Activated B cell treated with CpG ODN at 0.5 μM for 24 hours (primary cell): ENCODE measurements at regions not wholly inside any gene's neighbourhood (a gene's known extent, or its start where the extent isn't known, plus 50 kb on each side); places are given as distances from the start of the nearest gene placed in this dataset.
"Not testable (repeated sequence)": the region's sequence is repeated elsewhere in the genome, so short reads cannot be mapped to it uniquely, and the experiment has no call there.

Experiments used
- ATAC-seq: fragments of 200-7000 bp; cut with Tn5 transposase; one replicate; pipeline ENCODE4 v1.10.0; 2021; ENCODE audit warnings: low read depth, mild to moderate bottlenecking, moderate library complexity
- CTCF ChIA-PET: fragments of 350-600 bp; sonication (Branson Sonifier 250); formaldehyde crosslinking; loops from one replicate; lab custom pipeline; 2021; ENCODE audit warnings: antibody characterized with exemption; lab: Charles Lee
- POLR2A ChIA-PET: fragments of 350-600 bp; sonication (Branson Sonifier 250); formaldehyde crosslinking; loops from one replicate; lab custom pipeline; 2021; ENCODE audit warnings: antibody characterized with exemption; lab: Charles Lee
- DNase-seq: peaks from one replicate; pipeline ENCODE4 v3.0.0; 2022
- H3K27ac Mint-ChIP-seq: one replicate; pipeline ENCODE4 v1.8.0; 2020; ENCODE audit warnings: mixed read lengths
- H3K27me3 Mint-ChIP-seq: one replicate; pipeline ENCODE4 v1.8.0; 2021; ENCODE audit warnings: mixed read lengths
- H3K36me3 Mint-ChIP-seq: one replicate; pipeline ENCODE4 v1.8.0; 2021; ENCODE audit warnings: low read depth, mixed read lengths
- H3K4me1 Mint-ChIP-seq: one replicate; pipeline ENCODE4 v1.8.0; 2021; ENCODE audit warnings: mixed read lengths
- H3K4me3 Mint-ChIP-seq: one replicate; pipeline ENCODE4 v1.8.0; 2020; ENCODE audit warnings: mild to moderate bottlenecking, mixed read lengths
- H3K9me3 Mint-ChIP-seq: one replicate; pipeline ENCODE4 v1.8.0; 2020; ENCODE audit warnings: mixed read lengths
- intact Hi-C: fragments of 100-400 bp; cut with micrococcal nuclease; formaldehyde crosslinking; loops from one replicate; pipeline ENCODE4 v1.15.1; 2024

DNA sequence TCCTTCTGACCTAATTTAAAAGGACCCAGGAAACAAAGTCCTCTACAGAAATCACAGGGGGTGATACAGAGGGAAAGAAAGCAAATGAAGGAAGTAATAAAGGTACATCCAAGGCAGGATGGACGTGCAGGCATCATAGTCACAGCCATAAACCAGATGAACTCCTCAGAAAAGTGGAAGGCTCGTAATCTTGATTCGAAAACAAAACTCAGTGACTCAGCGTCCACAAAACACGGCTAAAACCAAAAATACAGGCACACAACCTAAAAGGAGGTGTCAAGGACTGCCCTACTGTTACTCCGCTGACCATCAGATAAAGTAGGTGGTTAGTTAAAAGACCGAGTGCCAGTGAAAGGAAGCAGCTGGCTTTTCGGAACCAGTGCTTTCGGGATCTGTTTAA, 81.5 kb downstream of the TRIM69 start:
- DNase-seq, H3K4me1 Mint-ChIP-seq, POLR2A ChIA-PET, CTCF ChIA-PET, intact Hi-C loops, ATAC-seq, H3K36me3 Mint-ChIP-seq, H3K27me3 Mint-ChIP-seq, H3K4me3 Mint-ChIP-seq, H3K9me3 Mint-ChIP-seq, H3K27ac Mint-ChIP-seq: not testable (repeated sequence)

GRCh38 chr15:44819331-44819987, 83.1 kb downstream of the TRIM69 start:
- H3K4me1 Mint-ChIP-seq, H3K36me3 Mint-ChIP-seq, intact Hi-C loops, CTCF ChIA-PET, DNase-seq, POLR2A ChIA-PET, H3K27me3 Mint-ChIP-seq, H3K4me3 Mint-ChIP-seq, H3K27ac Mint-ChIP-seq, H3K9me3 Mint-ChIP-seq, ATAC-seq: not testable (repeated sequence)

- H3K27me3 Mint-ChIP-seq, H3K36me3 Mint-ChIP-seq, intact Hi-C loops, POLR2A ChIA-PET, H3K4me3 Mint-ChIP-seq, H3K4me1 Mint-ChIP-seq, ATAC-seq, DNase-seq, H3K9me3 Mint-ChIP-seq, H3K27ac Mint-ChIP-seq, CTCF ChIA-PET: not testable (repeated sequence)
Measured at GRCh38 chr15:44820535-44820934, 84.2 kb downstream of the TRIM69 start.

DNA sequence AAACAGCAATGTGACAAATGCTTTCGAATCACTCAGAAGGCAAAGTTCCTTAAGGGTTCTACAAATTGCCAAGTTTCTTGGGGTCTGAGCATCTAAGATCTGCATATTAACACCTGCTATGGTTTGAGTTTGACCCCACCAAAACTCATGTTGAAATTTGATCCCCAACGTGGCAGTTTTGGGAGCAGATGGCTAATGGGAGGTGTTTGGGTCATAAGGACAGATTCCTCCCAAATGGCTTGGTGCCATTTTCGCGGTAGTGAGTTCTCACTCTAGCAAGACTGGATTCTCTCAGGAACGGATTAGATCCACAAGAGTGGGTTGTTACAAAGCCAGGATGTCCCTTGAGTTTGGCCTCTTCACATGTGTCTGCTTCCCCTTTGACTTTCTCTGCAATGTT, 84.6 kb downstream of the TRIM69 start:
- H3K27ac Mint-ChIP-seq, intact Hi-C loops, CTCF ChIA-PET, H3K36me3 Mint-ChIP-seq, POLR2A ChIA-PET, ATAC-seq, H3K27me3 Mint-ChIP-seq, H3K4me3 Mint-ChIP-seq, H3K9me3 Mint-ChIP-seq, DNase-seq, H3K4me1 Mint-ChIP-seq: not testable (repeated sequence)

DNA sequence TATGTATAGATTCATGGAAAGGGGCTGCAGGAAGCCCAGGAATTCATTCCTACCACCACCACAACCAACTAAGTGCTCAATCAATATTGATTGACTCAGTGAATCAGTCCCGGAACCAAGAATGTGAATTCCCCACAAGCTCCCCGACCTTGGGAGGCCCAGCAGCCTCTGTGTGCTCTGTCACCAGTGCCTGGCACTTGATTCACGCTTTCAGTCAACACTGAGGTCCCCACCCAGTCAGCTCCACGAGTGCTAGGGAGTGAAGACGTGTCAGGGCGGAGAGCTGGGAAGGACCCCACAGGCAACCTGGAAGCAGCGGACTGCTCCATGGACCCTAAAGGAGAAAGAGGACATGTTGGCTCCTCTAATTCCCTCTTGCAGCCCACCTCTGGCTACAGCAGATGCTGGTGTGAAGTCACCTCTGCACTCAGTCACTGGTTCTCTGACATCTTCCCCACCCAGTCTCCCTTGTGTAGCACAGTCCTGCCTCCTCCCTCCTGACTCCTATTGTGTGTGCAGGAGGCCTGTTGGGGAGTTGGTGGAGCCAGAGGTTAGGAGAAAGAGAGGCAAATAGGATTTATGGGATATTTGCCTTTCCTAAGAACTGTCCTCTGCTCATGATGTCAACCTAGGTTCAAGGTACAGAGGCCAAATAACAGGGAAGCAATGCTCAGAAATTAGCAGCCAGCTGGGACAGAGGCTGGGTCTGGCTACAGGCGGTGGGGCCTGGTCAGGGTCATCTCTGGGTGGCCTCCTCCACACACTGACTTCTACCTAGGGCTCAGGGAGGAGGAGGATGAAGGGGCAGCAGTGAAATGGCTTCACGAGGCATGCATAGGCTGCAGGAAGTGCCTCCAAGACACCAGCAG, 88.2 kb downstream of the TRIM69 start:
- H3K9me3 Mint-ChIP-seq, ATAC-seq, H3K27ac Mint-ChIP-seq, CTCF ChIA-PET, H3K4me1 Mint-ChIP-seq, H3K4me3 Mint-ChIP-seq, H3K27me3 Mint-ChIP-seq, POLR2A ChIA-PET, H3K36me3 Mint-ChIP-seq, DNase-seq, intact Hi-C loops: not testable (repeated sequence)

GRCh38 chr15:44826583-44826982, 90.3 kb downstream of the TRIM69 start:
- H3K4me3 Mint-ChIP-seq, H3K27ac Mint-ChIP-seq, CTCF ChIA-PET, H3K36me3 Mint-ChIP-seq, H3K27me3 Mint-ChIP-seq, intact Hi-C loops, POLR2A ChIA-PET, H3K4me1 Mint-ChIP-seq, H3K9me3 Mint-ChIP-seq, DNase-seq, ATAC-seq: not testable (repeated sequence)

DNA sequence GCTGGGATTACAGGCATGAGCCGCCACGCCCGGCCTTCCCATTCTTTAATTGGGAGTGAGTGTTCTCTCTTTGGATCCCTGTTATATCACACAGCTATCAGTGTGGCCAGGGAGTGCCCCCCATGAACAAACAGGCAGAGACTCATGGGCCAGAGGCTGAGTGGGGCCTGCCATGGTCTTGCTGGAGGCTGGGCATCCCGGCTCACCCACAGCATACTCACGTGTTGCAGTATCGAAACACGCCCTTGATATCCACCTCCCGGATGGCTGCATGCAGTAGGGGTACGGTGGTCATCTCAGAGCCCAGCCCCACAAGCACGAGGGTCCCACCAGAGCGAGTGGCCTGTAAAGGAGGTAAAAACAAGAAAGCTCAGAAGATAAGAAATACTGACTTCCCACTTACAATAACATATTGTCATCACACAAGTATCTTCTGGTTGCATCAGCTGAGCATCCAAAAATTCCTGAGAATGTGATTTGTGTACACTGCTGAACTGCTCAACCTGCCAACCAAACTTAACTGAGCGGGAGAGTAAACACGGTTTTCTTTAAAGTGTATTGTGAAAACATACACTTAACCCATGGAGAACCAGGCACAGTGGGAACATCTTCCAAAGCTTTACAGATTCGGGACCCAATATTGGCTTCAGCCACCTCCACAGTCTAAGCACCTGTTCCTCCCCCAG, 92.0 kb downstream of the TRIM69 start:
- H3K9me3 Mint-ChIP-seq, H3K4me3 Mint-ChIP-seq, H3K27ac Mint-ChIP-seq, intact Hi-C loops, H3K27me3 Mint-ChIP-seq, H3K36me3 Mint-ChIP-seq, H3K4me1 Mint-ChIP-seq, CTCF ChIA-PET, DNase-seq, ATAC-seq, POLR2A ChIA-PET: not testable (repeated sequence)

DNA sequence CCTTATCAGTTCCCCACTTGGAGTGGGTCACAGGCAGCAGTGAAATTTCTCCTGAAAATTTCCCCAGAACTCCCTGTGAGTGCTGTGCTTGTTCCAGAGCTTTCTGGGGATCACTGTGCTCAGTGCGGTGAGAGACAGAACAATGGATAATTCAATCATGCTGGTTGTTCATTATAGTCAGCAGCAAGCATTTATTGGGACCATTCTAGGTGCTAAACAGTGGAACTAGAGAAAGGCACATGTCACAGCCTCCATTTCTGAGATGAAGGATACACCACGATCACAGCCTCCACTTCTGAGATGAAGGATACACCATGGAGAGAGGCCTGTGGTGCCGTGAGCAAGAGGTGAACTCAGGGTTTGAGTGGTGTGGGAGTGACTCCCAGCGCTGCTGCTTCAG, 92.8 kb downstream of the TRIM69 start:
- not testable (repeated sequence) for H3K27ac Mint-ChIP-seq, H3K4me1 Mint-ChIP-seq, DNase-seq

GRCh38 chr15:44830692-44831408, 94.5 kb downstream of the TRIM69 start:
- DNase-seq, ATAC-seq, H3K4me1 Mint-ChIP-seq, H3K27me3 Mint-ChIP-seq, intact Hi-C loops, H3K36me3 Mint-ChIP-seq, H3K9me3 Mint-ChIP-seq, H3K27ac Mint-ChIP-seq, POLR2A ChIA-PET, CTCF ChIA-PET, H3K4me3 Mint-ChIP-seq: not testable (repeated sequence)

More for the DNA sequence above, 92.8 kb downstream of the TRIM69 start:
- POLR2A ChIA-PET, H3K36me3 Mint-ChIP-seq, CTCF ChIA-PET, H3K4me3 Mint-ChIP-seq, intact Hi-C loops, ATAC-seq, H3K9me3 Mint-ChIP-seq, H3K27me3 Mint-ChIP-seq: not testable (repeated sequence)

- H3K27me3 Mint-ChIP-seq, POLR2A ChIA-PET, H3K4me3 Mint-ChIP-seq, H3K4me1 Mint-ChIP-seq, intact Hi-C loops, DNase-seq, H3K9me3 Mint-ChIP-seq, H3K36me3 Mint-ChIP-seq, CTCF ChIA-PET, ATAC-seq, H3K27ac Mint-ChIP-seq: not testable (repeated sequence)
Measured at GRCh38 chr15:44831409-44831741, 95.0 kb downstream of the TRIM69 start.

DNA sequence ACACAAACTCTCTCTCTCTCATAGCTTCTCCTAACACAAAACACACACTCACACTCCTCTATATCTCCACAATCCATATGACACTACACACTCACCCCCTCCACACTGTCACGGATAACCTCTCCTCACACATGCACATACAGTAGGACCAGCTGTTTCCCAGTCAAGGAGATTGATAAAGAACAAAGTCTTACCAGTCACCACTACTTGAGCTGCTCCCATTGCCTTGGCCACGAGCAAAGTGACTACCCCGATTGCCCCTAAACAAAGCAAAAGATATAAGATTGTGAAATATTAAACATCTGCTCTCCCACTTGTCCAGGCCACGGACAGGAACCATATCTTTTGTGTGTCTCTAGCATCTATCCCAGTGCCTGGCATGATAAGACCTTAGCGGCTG, 95.8 kb downstream of the TRIM69 start:
- H3K36me3 Mint-ChIP-seq, DNase-seq, CTCF ChIA-PET, intact Hi-C loops, POLR2A ChIA-PET, H3K4me1 Mint-ChIP-seq, H3K27me3 Mint-ChIP-seq, H3K27ac Mint-ChIP-seq, H3K9me3 Mint-ChIP-seq, ATAC-seq, H3K4me3 Mint-ChIP-seq: not testable (repeated sequence)
